NAMALWA (cell line): ENCODE measurements at regions not wholly inside any gene's neighbourhood (a gene's known extent, or its start where the extent isn't known, plus 50 kb on each side); places are given as distances from the start of the nearest gene placed in this dataset.

Source experiments
- DNase-seq: peaks from one replicate; pipeline ENCODE4 v3.0.0-alpha.2; 2015; ENCODE audit warnings: low spot score

DNA sequence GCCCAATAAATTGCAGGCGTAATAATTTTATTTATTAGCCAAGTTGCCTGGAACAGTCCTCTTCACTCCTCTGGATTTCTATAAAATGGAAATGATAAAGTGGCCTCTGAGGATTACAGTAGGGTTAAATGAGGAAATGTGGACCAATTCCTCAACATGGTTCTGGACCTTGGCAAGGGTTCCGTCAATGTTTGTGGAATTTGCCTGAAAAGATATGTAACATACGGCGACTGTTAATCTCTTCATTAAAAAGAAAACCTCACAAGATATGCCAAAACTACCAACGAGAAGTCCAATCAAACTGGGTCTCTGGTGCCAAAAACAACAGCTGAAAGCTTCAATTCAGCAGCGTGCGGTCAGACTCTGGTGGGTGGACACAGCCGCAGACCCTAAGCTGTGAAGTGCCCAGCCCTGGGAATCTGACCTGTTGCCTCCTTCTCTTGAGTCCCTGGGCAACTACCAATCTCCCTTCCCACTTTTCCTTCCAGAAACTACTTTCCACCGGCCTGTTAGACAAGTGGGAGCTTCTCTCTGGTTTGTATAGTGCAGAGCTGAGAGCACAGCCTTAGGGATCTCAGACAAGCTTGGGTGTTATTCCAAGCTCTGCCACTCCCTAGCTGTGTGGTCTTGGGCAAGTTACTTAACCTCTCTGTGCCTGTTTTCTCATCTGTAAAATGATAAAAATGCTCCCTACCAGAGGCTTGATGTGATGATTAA lies 190.5 kb upstream of the GSC start:
- no peak for DNase-seq

DNA sequence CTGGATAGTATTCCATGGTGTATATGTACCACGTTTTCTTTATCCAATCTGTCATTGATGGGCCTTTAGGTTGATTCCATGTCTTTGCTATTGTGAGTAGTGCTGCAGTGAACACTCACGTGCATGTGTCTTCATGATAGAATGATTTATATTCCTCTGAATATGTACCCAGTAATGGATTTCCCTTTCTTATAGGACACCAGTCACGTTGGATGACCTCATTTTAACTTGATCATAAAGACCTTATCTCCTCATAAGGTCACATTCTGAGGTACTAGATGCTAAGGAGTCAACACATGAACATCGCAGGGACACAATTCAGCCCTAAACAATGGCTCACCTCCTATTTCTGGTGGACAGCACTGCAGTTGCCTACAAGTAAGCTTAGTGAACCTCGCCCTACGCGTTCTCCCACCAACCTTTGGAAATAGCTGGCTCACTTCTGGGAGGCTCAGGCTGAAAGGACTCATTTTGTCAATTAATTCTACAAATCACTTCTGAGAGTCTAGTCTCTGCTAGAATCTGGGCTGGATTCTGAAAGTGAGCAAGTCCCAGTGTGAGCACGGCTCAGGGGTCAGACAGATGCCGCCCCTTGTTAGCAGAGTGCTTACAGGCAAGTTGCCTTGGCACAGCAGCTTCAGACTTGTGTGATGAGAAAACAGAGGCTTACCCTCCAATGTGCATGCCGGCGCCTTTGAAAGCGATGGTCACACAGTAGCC lies 183.8 kb upstream of the GSC start:
- DNase-seq = no peak

DNA sequence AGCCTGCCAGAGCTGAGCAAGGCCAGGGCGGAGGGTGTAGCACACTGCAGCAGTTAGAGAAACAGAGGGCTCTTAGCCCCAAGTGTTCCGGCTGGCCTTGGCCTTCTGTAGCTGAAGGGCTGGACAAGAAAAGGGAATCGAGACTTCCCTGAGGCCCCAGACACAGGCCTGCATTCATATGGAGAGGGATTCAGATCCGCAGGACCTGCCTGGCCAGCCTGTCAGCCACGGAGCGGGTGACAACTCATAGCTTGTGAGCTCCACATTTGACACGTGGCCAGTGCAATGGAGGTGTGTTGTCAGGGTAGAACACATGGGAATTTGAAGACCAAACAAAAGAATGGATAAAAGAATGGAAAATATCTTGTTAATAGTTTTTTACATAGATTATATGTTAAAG lies 182.2 kb upstream of the GSC start:
- DNase-seq = no peak

DNA sequence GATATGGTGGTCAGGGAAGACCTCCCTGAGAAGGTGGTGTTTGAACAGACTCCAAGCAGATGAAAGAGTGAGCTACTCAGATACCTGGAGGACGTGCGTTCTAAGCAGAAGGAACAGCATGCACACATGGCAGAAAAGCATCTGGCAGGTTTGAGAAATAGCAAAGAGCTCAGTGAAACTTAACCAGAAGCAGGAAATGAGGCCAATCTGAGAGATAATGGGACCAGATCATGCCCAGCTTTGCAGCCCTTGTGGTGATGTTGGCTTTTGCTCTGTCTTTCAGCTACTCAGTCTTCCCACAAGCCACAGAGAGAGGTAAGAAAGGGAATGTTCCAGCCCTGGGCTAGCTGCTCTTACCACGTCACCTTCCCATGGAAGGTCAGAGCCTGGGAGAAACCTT lies 176.3 kb upstream of the GSC start:
- DNase-seq = no peak

DNA sequence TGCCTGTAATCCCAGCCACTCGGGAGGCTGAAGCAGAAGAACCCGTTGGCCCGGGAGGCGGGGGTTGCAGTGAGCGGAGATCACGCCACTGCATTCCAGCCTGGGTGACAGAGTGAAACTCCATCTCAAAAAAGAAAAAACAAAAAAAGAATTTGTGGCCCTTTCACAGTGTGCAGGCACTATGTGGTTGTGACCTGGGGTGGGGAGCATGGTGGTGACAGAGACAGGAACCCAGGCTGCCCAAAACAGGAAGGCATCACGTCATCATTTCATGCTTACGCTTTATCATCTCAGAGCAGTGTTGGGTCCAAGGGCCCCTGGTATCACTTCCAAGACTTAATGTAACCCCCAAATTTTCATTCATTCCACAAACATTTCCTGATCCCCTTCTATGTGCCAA lies 175.7 kb upstream of the GSC start:
- no peak for DNase-seq

DNA sequence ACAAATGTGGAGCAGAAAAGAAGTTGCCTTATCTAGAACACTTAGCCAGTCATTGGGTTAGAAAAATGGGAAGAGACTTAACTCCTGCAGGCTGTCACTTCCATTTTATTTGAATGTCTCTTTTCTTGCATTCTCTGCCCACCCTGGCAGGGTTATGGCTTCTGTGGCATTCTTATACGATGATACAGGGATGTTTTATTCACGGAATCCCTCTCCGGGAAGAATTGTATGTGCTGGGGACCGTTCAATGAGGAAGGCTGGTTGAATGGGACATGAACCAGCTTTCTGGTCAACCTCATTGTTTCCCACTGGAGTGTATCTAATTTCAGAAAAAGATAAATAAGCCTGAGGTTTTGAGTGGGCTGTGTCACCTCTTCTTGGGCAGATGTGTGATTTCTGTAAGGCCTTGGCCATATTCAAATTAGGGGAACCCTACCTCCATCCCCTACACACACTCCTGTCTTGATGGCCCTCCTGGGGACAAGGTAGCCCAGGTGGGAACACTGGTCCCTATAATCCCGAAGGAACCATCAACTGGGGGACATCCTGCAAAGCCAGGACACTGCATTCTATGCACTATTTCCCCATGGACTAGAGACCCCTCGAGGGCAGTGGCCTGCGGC lies 174.8 kb upstream of the GSC start:
- no peak for DNase-seq

DNA sequence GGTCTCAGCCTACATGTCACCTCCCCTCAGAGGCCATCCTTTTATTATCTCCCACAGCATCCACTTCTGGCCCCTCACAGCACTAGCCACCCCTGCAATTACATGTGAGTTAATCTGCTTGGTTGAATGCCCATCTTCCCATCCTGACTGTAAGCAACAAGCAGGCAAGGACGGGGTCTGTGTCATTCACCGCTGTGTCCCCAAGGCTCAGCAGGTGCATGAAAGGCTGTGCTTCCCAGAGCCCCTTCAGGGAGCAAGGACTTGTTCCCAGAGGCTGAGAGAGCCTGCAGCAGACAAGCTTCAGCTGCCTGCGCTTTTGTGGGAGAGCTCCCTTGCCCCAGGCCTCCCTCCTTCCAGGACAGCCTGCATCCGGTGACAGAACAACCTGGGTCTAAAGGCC lies 172.7 kb upstream of the GSC start:
- DNase-seq = no peak

DNA sequence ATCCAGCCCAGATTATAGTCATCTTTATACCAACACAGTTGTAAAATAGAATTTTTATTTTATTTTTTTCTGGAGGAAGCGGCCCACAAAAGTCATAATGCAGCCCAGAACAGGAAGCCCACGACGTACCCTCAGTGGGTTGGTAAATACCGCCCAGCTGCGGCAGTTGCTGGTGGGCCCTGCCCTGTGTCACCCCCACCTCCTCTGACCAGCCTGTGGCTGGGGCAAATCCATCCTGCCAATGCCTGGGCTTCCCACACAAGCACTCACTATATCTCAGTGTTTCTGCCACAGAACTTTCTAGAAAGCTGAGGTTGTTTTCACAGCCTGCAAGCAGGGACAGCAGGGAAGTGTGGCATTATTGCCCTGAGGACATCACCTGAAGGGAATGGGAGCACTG lies 171.4 kb upstream of the GSC start:
- no peak for DNase-seq

DNA sequence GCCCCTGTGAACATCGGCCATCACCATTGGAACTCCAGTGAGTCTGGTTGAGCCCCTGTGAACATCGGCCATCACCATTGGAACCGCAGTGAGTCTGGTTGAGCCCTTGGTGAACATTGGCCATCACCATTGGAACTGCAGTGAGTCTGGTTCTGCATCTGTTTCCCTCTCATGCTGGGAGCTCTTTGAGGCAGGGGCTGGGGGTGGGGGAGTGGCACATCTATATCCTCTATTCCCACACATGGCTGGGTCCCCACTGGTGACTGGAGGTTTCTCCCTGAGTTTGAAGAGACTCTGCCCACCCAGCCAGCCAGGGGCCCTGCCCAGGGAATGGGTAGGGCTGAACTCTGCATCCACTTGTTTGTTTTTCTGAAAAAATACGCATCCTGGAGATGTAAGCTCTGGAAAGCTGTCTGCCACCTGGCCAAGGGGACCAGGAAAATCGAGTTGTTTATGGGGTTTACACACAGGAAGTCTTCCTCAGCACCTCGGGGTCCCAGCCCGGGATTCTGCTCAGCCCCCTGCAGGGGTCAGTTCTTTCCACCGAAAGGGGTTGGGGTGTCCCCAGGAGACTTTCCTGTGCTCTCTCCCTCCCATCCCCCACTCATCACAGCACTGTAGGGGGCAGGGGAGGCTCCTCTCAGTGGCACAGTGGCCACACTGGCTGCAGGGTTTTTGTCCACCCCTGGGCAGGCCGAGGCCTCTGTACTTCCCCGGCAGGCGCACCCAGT lies 170.5 kb upstream of the GSC start:
- no peak for DNase-seq

DNA sequence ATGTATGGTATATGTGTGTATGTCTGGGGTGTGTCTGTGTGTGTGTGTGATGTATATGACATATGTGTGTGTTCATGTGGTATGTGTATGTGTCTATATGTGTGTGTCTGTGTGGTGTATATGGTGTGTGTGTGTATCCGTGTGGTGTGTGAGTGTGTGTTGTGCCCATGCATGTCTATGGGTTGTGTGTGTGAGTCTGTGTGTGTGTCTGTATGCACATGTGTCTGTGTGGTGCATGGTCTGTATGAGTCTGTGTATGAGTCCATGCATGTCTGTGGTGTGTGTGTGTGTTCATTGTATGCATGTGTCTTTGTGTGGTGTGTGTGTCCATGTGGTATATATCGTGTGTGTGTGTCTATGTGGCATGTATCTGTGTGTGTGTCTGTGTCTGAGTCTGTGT lies 168.1 kb upstream of the GSC start:
- no peak for DNase-seq

DNA sequence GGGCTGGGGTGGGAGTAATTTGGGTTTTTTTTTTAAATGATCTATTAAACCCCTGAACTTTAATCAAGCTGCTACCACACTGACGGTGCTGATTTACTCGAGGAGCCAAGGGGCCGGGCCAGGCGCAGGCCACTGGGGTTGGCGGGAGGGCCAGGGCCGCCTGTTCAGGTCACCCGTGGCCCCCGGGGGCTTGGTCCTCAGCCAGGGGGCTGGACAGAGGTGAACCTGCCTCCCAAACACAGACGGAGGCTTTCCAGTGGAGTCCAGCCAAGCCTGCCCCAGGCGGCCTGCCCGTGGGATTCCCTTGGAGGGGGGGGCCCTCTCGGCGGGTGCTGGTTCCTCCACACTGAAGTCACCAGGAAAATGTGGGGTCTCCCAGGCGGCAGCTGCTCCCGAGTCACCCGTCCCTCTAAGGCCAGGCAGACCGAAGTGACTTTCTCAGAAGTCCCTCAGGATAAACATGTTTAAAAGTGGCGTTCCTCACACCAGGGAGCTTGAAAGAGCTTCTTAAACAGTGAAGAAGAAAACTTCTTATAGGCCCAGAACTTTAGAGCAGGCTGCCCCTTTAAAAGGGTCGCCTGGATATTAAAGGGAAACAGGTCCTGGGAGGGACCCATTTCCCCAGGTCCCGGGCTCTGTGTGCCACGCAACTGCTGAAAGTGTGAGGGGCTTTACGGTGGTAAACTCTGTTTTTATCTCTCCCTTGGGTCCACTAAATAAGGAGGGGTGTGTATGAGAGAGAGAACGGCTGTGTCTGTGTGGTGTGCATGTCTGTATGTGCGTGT lies 167.2 kb upstream of the GSC start:
- no peak for DNase-seq

DNA sequence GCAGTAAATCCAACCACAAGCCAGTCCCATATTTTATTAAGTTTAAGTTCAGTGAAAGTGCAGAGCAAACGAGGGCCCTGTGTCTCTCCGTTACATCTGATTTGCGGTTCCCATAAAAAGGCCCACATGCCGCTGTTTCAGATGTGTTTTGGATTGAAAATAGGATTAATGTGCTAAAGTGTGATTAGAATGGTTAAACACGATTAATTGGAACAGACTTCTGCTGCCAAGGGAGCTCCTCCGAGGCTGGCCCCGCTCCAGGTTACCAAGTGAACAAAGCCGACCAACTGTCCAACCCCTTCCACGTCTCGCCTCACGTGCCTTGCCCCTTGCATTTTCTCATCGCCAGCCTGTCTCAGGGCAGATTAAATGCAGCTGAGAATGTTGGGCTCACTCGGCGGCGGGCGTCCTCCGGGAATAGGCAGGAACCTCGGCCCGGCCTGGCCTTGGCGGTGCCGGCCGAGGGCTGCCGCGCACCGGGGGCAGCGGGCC lies 166.5 kb upstream of the GSC start:
- no peak for DNase-seq

DNA sequence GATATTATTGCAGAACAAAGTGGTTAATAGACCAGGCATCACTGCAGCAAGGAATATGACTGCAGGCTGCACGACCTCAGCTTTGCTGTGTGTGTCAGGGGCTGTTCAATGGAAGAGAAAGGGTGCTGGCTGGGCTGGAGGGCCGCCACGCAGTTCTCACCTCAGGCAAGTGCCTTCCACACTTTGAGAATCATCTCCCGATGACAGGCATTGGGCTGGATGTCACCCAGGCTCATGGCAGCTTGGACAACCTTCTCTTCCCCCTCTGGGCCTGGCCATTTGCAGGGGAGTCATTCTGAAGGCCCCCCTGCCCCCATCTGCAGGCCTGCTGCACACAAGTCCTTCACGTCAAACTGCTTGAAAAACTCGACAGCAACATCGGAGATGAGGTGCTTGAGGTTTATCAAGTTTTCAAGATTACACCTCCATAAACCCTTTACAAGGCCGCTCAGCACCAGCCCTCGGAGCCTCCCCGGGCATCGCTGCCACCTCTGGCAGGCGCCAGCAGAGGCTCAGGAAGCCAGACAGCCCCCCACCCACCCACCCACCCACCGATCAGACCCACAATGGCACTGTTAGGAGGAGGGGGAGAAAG lies 165.9 kb upstream of the GSC start:
- DNase-seq = no peak

DNA sequence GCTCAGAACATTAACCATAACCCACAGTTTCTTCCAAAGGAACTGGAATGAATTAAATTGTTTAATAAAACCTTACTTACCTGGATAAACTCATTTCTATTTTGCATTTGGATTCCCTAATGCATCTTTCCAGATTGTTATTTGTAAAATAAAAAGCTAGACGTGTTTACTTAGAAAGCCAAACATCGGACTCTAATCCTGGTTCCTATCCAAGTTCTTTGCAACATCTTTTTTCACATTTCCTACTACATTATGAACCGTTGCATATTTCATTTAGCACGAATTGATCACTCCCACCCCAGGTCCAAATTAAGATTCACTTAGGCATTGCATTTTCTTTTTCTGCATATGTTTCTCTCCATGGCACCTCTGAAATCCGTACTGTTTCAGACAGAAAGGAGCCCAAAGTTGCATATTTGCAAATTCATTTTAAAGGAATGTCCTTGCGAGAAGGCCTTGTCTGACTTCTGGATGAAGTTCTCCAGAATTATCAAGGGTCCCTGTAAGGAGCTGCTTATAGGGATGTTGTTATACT lies 164.4 kb upstream of the GSC start:
- DNase-seq = no peak

DNA sequence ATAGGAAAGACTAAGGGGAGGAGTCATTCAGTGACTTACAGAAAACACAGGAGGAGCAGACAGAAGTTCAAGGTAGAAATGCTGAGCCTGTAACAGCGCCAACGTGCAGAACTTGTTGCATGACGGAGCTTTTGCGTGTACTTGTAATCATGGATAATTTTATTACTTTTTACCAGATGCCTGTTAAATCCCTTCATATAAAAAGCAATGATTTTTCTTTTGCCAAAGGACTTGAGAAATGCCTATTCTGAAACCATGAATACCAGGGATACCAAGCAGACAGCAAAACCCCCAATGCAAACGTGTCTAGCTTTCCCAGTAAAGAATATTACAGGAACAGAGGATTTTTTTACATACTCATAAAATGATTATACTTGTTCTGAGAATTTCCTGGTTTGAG lies 163.6 kb upstream of the GSC start:
- no peak for DNase-seq

DNA sequence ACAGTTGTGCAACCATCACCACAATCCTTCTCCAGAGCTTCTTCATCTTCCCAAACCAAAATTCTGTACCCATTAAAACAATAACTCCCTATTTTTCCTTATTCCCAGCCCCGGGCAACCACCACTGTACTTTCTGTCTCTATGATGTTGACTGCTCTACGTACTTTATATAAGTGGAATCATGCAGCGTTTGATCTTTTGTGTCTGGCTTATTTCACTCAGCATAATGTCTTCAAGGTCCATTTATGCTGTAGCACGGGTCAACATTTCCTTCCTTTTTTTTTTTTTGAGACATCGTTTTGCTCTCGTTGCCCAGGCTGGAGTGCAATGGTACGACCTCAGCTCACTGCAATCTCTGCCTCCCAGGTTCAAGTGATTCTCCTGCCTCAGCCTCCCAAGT lies 162.7 kb upstream of the GSC start:
- no peak for DNase-seq

DNA sequence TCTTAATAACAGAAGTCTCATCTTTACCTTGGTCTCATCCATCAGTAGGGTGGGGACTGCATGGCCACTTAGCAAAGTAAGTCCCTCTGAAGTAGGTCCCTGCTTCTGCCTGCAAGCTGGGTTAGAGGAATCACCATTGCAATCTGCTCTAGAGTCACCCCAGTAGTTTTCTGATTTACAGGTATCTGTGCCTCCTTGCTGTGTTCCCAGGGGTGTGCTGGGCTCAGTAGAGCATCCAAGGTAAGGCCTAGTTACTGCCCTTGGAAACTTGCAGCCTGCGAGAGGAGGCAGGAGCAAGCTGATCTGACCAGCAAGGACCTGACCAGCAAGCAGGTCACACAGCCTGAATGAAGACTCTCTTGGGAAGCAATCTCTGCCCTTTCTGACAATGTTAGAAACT lies 160.8 kb upstream of the GSC start:
- no peak for DNase-seq

DNA sequence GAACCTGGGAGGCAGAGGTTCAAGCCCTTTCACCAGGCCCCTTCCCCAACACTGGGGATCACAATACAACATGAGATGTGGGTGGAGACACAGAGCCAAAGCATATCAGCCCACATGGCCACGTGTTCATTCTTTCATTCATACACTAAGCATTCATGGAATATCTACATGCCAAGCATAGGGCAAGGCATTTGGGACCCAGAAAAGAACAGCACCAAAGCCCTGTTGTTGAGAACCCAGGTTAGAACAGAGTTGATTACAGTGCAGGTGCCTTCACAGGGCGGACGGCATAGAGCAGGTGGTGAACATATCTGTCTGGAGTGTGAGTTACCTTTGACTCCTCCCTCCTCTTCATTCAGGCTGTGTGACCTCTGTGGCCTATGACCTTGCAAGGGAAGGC lies 159.4 kb upstream of the GSC start:
- no peak for DNase-seq

DNA sequence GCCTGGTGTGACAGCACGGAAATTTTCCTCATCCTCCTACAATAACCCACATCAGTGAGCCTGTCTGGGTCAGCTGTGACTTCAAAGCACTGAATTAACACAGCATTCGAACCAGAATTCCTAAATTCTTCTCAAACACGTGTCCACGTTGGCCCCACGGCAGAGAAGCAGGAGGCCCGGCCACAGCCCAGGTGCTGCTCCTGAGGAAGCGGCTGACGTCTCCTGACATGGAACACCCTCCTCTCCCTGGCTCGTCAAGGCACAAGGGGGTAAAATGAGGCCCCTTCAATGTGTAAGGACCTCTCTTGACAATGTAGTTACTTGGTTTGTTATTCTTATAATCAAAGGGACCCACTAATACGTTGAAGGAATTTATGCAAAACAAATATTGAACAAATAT lies 156.3 kb upstream of the GSC start:
- DNase-seq = no peak

DNA sequence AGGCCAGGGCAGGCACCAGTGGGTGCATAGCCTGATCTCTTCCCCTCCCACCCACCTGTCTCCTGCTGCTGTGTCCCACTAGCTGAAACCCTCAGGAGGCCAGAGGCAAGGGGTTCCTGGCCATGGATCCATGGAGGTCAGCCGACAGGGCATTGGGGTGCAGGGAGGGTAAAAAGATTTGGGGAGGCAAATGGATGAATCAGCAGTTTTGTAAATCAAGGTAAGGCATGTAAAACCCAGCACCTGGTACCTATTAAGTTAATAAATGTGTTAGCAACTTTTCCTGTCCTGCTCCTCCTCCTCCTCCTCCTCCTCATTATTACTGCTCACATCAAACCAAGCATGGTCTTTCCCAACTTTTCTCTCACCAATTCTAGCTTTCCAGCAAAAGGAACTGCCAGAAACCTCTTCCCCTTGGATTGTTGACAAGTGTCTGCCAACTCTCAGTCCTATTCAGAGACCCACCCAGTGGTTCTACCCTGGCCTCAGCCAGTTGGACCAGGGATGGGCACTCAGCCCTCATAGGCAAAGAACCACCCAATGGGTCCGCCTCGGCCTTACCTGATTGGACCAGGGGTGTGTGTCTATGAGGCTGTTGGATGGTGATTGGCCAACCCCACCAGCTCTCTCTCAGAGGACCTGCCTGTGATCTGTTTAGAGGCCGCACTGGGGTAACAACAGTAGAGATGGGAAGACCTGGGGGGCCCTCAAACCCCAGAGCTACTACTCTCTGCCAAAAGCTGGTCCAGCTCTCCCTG lies 155.7 kb upstream of the GSC start:
- DNase-seq = no peak

DNA sequence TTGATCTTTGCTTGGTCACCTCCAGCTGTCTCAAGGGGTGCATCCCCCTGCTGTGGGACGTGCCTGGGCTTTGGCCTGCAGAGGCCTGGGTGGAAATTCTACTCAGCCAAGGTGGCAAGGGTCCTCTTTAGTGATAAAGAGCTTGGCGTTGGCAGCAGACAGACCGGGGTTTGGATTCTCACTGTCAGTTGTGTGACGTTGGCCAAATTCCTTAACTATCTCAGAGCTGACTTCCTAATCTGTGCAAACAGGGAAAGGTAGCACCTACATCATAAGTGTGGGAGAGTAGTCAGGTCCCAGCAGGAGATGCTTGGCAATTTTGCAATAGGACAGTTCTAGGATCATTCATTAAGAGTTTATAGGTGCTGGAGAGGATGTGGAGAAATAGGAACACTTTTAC lies 154.3 kb upstream of the GSC start:
- DNase-seq = no peak
